ENCODE measurements at regions not wholly inside any gene's neighbourhood (a gene's known extent, or its start where the extent isn't known, plus 50 kb on each side); places are given as distances from the start of the nearest gene placed in this dataset.
A peak's percentile ranks its signal among the peaks of the same experiment; 100 is the strongest.
"Not testable (repeated sequence)": the region's sequence is repeated elsewhere in the genome, so short reads cannot be mapped to it uniquely, and the experiment has no call there.

DNA sequence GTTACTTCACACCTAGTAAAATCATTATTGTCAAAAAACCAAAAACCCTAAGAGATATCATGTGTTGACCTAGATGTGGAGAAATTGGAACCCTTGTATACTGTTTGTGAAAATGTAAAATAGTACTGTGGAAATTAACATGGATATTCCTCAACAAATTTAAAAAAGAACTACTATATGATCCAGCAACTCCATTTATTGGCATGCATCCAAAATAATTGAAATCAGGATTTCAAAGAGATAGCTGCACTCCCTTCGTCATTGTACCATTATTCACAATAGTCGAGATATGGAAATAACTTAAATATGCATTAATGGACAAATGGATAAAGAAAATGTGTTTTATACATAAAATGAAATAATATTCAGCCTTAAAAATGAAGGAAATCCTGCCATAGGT is 105.3 kb upstream of the ZC3H15 start:
- no peak for TF ChIP-seq Cebpa-rat (IDR thresholded peaks at IDR 0.05)
- Histone ChIP-seq H3K9ac (no peak overlapping the region), H3K4me2 (peak overlapping the region; percentile 49; the same call in 1 of the 2 replicates), H3K27ac (no peak overlapping the region), H3K4me1 (peaks cover 31% of the 10 kb centered on the region), H3K36me3 (peaks cover 16% of the 10 kb centered on the region), H4K20me1 (no peaks in the 10 kb centered on the region), H3K27me3 (no peaks in the 10 kb centered on the region), H3K9me3 (peaks cover 23% of the 10 kb centered on the region), H3K4me3 (no peak overlapping the region)

DNA sequence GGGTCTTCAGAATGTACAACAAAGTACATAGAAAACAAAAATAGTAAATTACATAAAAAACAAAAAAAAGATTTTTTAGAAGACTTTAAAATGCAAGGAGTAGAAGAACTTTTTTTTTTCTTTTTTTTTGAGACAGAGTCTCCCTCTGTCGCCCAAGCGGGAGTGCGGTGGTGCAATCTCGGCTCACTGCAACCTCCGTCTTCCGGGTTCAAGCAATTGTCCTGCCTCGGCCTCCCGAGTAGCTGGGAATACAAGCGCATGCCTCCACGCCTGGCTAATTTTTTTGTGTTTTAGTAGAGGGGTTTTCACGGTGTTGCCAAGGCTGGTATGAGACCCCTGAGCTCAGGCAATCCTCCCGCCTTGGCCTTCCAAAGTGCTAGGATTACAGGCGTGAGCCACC is 104.5 kb upstream of the ZC3H15 start:
- Histone ChIP-seq H3K9ac (peak overlapping the region; percentile 58; the same call in 1 of the 2 replicates), H3K27ac (peak overlapping the region; percentile 68; the same call in 1 of the 2 replicates)

DNA sequence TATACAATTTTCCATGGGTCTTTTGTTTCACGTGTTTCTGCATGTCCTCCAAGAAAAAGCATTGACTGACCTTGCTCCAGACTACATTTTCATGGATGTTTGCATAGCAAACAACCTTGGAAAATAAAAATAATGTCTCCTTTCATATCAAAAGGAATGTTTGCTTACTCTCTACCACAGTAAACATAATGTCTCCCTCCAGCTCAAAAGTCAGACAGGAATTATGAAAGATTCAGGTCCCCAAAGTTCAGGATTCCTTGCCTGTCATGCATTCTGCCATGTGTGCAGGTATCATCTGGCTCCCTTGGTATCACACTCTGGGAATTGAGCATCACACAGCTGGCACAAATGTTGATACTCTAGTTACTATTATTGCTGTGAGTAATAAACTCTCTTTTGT is 103.1 kb upstream of the ZC3H15 start:
- Histone ChIP-seq H3K36me3 (peaks cover 15% of the 10 kb centered on the region), H3K4me1 (peaks cover 31% of the 10 kb centered on the region), H3K9me3 (peaks cover 32% of the 10 kb centered on the region), H3K4me2 (no peak overlapping the region), H3K9ac (no peak overlapping the region), H3K4me3 (no peak overlapping the region), H4K20me1 (no peaks in the 10 kb centered on the region), H3K27me3 (no peaks in the 10 kb centered on the region), H3K27ac (no peak overlapping the region)
- TF ChIP-seq Cebpa-rat (IDR thresholded peaks at IDR 0.05) = no peak

More for the DNA sequence above, 104.5 kb upstream of the ZC3H15 start:
- H3K27me3 ChIP-seq = no peaks in the 10 kb centered on the region
- H3K4me2 ChIP-seq = peak overlapping the region; percentile 74
- H3K9me3 ChIP-seq = peaks cover 24% of the 10 kb centered on the region
- H3K36me3 ChIP-seq = peaks cover 15% of the 10 kb centered on the region
- peaks cover 31% of the 10 kb centered on the region for H3K4me1 ChIP-seq
- peak; percentile 66; the same call in 1 of the 2 replicates for TF ChIP-seq Cebpa-rat (IDR thresholded peaks at IDR 0.05)
- peak overlapping the region; percentile 49 for H3K4me3 ChIP-seq
- H4K20me1 ChIP-seq = no peaks in the 10 kb centered on the region

DNA sequence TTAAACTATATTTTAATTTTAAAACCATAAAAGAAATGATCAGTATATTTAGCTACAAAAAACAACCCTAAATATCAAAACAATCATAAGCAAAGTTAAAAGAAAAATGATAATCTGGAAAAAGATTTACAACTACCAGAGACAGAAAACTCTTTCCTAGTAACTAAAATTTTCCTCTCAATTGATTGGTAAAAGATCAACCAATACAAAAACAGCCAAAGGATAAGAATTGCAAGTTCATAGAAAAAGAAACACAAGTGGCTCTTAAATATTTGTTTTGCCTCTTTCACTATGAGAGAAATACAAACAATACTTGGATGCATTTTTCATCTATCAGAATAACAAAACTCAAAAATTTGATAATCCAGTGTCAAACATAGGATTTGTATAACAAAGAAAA is 101.8 kb upstream of the ZC3H15 start:
- H3K9me3 ChIP-seq = peaks cover 30% of the 10 kb centered on the region
- no peak overlapping the region for H3K4me3 ChIP-seq
- H3K27me3 ChIP-seq = no peaks in the 10 kb centered on the region
- H4K20me1 ChIP-seq = no peaks in the 10 kb centered on the region
- peaks cover 31% of the 10 kb centered on the region for H3K4me1 ChIP-seq
- H3K36me3 ChIP-seq = peaks cover 15% of the 10 kb centered on the region
- no peak overlapping the region for H3K9ac ChIP-seq
- no peak overlapping the region for H3K4me2 ChIP-seq
- no peak overlapping the region for H3K27ac ChIP-seq
- TF ChIP-seq Cebpa-rat (IDR thresholded peaks at IDR 0.05) = no peak

DNA sequence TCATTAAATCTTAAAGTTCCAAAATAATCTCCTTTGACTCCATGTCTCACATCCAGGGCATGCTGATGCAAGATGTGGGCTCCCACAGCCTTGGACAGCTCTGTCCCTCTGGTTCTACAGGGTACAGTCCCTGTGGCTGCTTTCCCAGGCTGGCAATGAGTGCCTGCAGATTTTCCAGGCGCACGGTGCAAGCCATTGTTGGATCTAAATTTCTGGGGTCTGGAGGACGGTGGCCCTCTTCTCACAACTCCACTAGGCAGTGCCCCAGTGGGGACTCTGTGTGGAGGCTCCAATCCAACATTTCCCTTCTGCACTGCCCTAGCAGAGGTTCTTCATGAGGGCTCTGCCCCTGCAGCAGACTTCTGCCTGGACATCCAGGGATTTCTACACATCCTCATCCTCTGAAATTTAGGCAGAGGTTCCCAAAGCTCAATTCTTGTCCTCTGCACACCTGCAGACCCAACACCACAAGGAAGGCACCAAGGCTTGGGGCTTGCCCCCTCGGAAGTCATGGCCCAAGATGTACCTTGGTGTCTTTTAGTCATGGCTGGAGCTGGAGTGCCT is 100.3 kb upstream of the ZC3H15 start:
- H3K4me1 ChIP-seq = peaks cover 18% of the 10 kb centered on the region
- H3K9ac ChIP-seq, H3K27ac ChIP-seq, H4K20me1 ChIP-seq, H3K4me2 ChIP-seq, H3K27me3 ChIP-seq, H3K4me3 ChIP-seq: not testable (repeated sequence)
- peaks cover 15% of the 10 kb centered on the region for H3K36me3 ChIP-seq
- H3K9me3 ChIP-seq = peaks cover 36% of the 10 kb centered on the region

DNA sequence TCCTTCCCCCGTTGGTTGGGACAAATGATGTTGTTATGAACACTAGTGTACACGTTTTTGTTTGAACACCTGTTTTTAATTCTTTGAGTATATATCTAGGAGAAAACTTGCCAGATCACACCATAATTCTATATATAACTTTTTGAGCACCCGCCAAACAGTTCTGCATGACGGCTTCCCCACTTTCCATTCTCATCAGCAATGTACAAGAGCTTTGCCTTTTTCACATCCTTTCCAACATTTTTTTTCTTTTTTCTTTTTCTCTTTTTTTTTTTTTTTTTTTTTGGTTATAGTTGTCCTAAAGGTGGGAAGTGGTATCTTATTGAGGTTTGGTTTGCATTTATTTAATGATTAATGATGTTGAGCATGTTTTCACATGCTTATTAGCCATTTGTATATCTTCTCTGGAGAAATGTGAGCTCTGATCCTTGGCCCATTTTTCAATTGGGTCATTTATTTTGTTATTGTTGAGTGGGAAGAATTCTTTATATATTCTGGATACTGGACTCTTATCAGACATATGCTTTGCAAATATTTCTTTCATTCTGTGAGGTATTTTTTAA is 86.9 kb upstream of the ZC3H15 start:
- no peaks in the 10 kb centered on the region for H3K4me1 ChIP-seq
- no peaks in the 10 kb centered on the region for H3K27me3 ChIP-seq
- H3K36me3 ChIP-seq = no peaks in the 10 kb centered on the region
- H3K4me2 ChIP-seq = no peak overlapping the region
- H3K9me3 ChIP-seq = no peaks in the 10 kb centered on the region
- no peak overlapping the region for H3K9ac ChIP-seq
- no peak for TF ChIP-seq Cebpa-rat (IDR thresholded peaks at IDR 0.05)
- no peak overlapping the region for H3K4me3 ChIP-seq
- H3K27ac ChIP-seq = no peak overlapping the region
- no peaks in the 10 kb centered on the region for H4K20me1 ChIP-seq

DNA sequence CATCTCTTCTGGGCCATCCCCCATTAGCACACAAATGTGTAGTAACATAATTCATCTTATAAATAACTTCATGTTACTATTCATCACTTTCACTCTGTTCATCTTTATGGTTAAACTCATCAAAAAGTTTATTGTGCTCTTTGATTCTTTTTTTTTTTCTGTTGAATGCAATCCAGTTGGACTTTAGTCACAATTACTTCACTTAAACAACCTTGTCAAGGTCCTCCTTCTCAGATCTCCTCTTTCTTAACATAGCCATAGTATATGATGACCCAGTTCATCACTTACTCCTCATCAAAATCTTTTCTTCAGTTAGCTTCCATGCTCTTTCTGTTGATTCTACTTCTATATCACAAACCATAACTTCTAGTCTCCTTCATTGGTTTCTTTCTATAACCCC is 80.2 kb upstream of the ZC3H15 start:
- no peaks in the 10 kb centered on the region for H4K20me1 ChIP-seq
- H3K4me1 ChIP-seq = no peaks in the 10 kb centered on the region
- H3K4me3 ChIP-seq = no peak overlapping the region
- H3K27me3 ChIP-seq = no peaks in the 10 kb centered on the region
- H3K9ac ChIP-seq = no peak overlapping the region
- TF ChIP-seq Cebpa-rat (IDR thresholded peaks at IDR 0.05) = no peak
- H3K36me3 ChIP-seq = no peaks in the 10 kb centered on the region
- H3K27ac ChIP-seq = no peak overlapping the region
- no peaks in the 10 kb centered on the region for H3K9me3 ChIP-seq
- no peak overlapping the region for H3K4me2 ChIP-seq

DNA sequence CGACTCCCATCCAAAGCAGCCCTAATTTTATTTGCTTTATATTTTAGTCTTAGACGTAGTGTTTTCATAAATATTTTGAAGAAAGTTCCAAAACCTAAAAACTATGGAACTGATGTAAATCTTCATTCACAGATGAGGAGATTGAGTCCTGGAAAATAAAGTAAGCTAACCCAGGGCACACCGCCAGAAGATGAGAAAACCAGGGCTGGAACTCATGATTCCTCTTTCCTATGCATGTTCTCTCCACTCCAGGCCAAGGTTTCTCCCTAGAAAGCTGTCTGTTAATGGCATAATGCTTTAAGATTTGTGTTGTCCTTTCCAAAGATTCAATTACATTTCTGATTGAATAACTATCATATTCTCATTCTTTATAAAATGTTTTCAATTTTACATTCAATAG is 78.4 kb upstream of the ZC3H15 start:
- no peak overlapping the region for H3K27ac ChIP-seq
- H3K4me2 ChIP-seq = no peak overlapping the region
- no peak overlapping the region for H3K4me3 ChIP-seq
- no peak for TF ChIP-seq Cebpa-rat (IDR thresholded peaks at IDR 0.05)
- no peaks in the 10 kb centered on the region for H3K36me3 ChIP-seq
- H4K20me1 ChIP-seq = no peaks in the 10 kb centered on the region
- H3K9me3 ChIP-seq = peaks cover under 1% of the 10 kb centered on the region; the same call in 1 of the 2 replicates
- H3K4me1 ChIP-seq = no peaks in the 10 kb centered on the region
- no peaks in the 10 kb centered on the region for H3K27me3 ChIP-seq
- H3K9ac ChIP-seq = no peak overlapping the region

DNA sequence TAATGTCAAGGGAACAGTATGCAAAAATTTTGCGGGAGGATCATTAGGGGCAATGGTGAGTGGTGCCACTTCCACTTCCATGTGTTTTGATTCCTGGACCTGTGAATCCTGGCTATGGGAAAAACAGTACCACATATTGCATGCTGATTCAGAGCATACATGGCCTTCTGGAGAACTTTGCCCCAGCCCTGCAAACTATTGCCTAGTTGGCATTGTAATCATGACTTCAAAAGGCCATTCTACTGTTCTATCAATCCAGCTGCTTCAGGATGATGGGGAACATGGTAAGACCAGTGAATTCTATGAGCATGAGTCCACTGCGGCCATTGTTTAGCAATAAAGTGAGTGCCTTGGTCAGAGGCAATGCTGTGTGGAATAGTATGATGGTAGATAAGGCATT is 75.3 kb upstream of the ZC3H15 start:
- Histone ChIP-seq H3K4me1 (no peaks in the 10 kb centered on the region), H4K20me1 (no peaks in the 10 kb centered on the region), H3K27ac (no peak overlapping the region), H3K4me2 (no peak overlapping the region), H3K4me3 (no peak overlapping the region), H3K9ac (no peak overlapping the region), H3K36me3 (0 out of 2 replicates have a peak, but pooled peaks cover 10% of the 10 kb centered on the region), H3K9me3 (peaks cover 17% of the 10 kb centered on the region), H3K27me3 (no peaks in the 10 kb centered on the region)
- no peak for TF ChIP-seq Cebpa-rat (IDR thresholded peaks at IDR 0.05)

DNA sequence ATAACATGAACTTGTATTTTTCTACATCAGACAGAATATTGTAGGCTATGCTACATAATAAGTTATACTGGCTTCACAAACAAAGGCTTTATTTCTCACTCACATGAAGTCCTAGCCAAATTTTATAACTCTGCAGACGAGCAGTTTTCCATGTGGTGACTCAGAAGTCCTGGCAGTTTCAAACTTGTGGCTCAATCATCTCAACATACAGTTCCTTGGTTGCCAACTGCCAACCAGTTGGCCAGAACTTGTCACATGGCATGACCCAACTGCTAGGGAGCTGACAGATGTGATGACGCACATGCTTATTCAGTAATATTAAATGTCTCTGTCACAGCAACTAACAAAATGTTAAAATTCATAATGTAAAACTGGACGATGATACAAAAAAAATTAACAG is 63.8 kb upstream of the ZC3H15 start:
- H3K27me3 ChIP-seq = no peaks in the 10 kb centered on the region
- no peak overlapping the region for H3K4me2 ChIP-seq
- H3K4me3 ChIP-seq = no peak overlapping the region
- no peaks in the 10 kb centered on the region for H3K4me1 ChIP-seq
- H3K36me3 ChIP-seq = no peaks in the 10 kb centered on the region
- TF ChIP-seq Cebpa-rat (IDR thresholded peaks at IDR 0.05) = no peak
- H3K27ac ChIP-seq = no peak overlapping the region
- no peaks in the 10 kb centered on the region for H4K20me1 ChIP-seq
- no peaks in the 10 kb centered on the region for H3K9me3 ChIP-seq
- H3K9ac ChIP-seq = no peak overlapping the region

Measured in BLaER1 (cell line).